ENCODE measurements at regions not wholly inside any gene's neighbourhood (a gene's known extent, or its start where the extent isn't known, plus 50 kb on each side); places are given as distances from the start of the nearest gene placed in this dataset.

GRCh38 chr9:87095951-87096350, 148.6 kb upstream of the GAS1 start:
- H3K27ac Mint-ChIP-seq, result no peak overlapping the region
- no peaks in the 10 kb centered on the region for H3K27me3 Mint-ChIP-seq (ENCODE audit: low read depth)
- H3K9me3 Mint-ChIP-seq, result no peaks in the 10 kb centered on the region
- H3K4me3 Mint-ChIP-seq (ENCODE audit: low read depth), result no peak overlapping the region
- no peaks in the 10 kb centered on the region for H3K36me3 Mint-ChIP-seq (ENCODE audit: low read depth)
- no peaks in the 10 kb centered on the region for H3K4me1 Mint-ChIP-seq (ENCODE audit: low read depth)
- DNase-seq (ENCODE audit: low spot score), result no peak
- intact Hi-C loops (cut with micrococcal nuclease), result no loop called here

DNA sequence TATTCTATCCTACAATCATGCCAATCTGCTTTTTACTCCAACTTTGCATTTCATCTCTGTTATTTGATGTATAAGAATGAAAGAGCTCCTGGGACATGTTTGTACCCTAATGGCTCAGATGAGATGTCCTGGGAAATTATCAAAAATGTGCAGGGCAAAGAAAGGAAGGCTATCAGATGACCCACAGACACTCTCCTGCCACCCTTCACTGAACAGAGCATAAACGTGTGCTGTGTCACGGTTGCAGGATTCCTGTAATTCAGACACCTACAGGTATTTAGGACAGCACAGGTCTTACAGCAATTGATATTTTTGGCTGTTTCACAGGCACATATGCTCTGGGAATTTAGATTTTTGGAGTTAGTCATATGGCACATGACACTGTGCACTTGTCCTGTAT, 149.2 kb upstream of the GAS1 start:
- intact Hi-C loops (cut with micrococcal nuclease), result no loop called here
- Mint-ChIP-seq H3K4me3 (ENCODE audit: low read depth) (no peak overlapping the region), H3K27me3 (ENCODE audit: low read depth) (no peaks in the 10 kb centered on the region), H3K36me3 (ENCODE audit: low read depth) (no peaks in the 10 kb centered on the region), H3K4me1 (ENCODE audit: low read depth) (no peaks in the 10 kb centered on the region), H3K27ac (no peak overlapping the region), H3K9me3 (no peaks in the 10 kb centered on the region)
- no peak for DNase-seq (ENCODE audit: low spot score)

- H3K27ac Mint-ChIP-seq, result no peak overlapping the region
- intact Hi-C loops (cut with micrococcal nuclease), result no loop called here
- no peaks in the 10 kb centered on the region for H3K9me3 Mint-ChIP-seq
- no peaks in the 10 kb centered on the region for H3K27me3 Mint-ChIP-seq (ENCODE audit: low read depth)
- no peak overlapping the region for H3K4me3 Mint-ChIP-seq (ENCODE audit: low read depth)
- H3K36me3 Mint-ChIP-seq (ENCODE audit: low read depth), result no peaks in the 10 kb centered on the region
- no peak for DNase-seq (ENCODE audit: low spot score)
- no peaks in the 10 kb centered on the region for H3K4me1 Mint-ChIP-seq (ENCODE audit: low read depth)
Observed at GRCh38 chr9:87097238-87097637, 149.9 kb upstream of the GAS1 start.

GRCh38 chr9:87099407-87099806, 152.1 kb upstream of the GAS1 start:
- Mint-ChIP-seq H3K36me3 (ENCODE audit: low read depth) (no peaks in the 10 kb centered on the region), H3K4me1 (ENCODE audit: low read depth) (no peaks in the 10 kb centered on the region), H3K9me3 (no peaks in the 10 kb centered on the region), H3K27me3 (ENCODE audit: low read depth) (no peaks in the 10 kb centered on the region), H3K27ac (no peak overlapping the region), H3K4me3 (ENCODE audit: low read depth) (no peak overlapping the region)
- no peak for DNase-seq (ENCODE audit: low spot score)
- intact Hi-C loops (cut with micrococcal nuclease), result no loop called here

DNA sequence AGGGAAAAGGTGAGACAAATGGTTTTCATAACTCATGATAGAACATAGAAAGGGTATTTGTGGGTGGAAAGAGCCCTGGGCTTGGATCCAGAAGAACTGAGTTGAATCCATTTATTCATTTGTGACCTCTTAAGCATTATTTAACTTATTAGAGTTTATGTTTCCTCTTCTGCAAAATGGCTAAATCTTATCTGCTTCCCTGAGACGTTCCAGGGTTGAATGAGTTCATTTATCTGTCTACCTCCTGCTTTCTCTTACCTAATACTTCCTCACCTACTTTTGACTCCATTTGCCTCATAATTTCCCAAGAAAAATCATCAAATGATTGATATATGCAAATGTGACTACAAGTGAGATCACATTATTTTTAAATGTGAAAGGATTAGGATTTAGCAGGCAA, 152.7 kb upstream of the GAS1 start:
- H3K9me3 Mint-ChIP-seq, result no peaks in the 10 kb centered on the region
- H3K27me3 Mint-ChIP-seq (ENCODE audit: low read depth), result no peaks in the 10 kb centered on the region
- DNase-seq (ENCODE audit: low spot score), result no peak
- no peak overlapping the region for H3K4me3 Mint-ChIP-seq (ENCODE audit: low read depth)
- no peaks in the 10 kb centered on the region for H3K36me3 Mint-ChIP-seq (ENCODE audit: low read depth)
- no peaks in the 10 kb centered on the region for H3K4me1 Mint-ChIP-seq (ENCODE audit: low read depth)
- H3K27ac Mint-ChIP-seq, result no peak overlapping the region
- intact Hi-C loops (cut with micrococcal nuclease), result no loop called here

DNA sequence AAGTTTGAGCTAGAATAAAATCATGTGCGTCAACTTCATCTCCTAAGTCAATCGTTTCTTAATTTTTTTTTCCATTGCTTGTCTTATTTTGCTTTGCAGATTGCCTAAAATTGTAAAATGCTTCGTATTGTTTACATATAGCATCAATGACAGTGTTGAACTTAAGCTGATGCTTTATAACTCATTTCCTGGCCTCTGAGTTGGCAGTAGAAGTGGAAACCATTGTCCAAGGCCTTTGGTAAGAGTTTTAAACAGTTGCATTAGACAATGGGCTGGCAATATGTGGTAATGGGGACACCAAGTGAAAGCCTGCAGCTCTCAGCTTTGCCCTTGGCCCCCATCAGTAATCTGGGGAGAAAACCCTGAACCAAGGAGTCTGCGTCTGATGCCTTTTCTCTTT, 154.8 kb upstream of the GAS1 start:
- Mint-ChIP-seq H3K9me3 (no peaks in the 10 kb centered on the region), H3K27ac (no peak overlapping the region), H3K27me3 (ENCODE audit: low read depth) (no peaks in the 10 kb centered on the region), H3K4me3 (ENCODE audit: low read depth) (no peak overlapping the region), H3K4me1 (ENCODE audit: low read depth) (no peaks in the 10 kb centered on the region), H3K36me3 (ENCODE audit: low read depth) (no peaks in the 10 kb centered on the region)
- intact Hi-C loops (cut with micrococcal nuclease), result no loop called here
- no peak for DNase-seq (ENCODE audit: low spot score)

DNA sequence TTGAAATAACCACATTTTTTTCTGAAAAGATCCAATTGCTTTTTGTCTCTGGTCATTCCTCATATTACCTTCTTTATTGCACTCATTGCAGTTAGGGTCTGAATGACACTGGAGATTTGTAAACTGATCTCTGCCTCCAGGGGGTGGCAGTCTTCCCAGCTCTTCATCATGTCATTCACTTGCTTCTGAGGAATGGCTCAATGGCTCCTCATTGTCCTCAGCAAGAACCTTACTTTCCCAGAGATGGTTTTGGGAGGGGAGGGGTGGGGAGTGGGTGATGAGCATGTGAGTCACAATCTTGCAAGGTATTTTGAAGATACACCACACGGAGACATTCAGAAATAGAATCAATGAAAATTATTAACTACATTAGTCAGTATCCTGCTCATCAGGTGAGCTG, 159.8 kb upstream of the GAS1 start:
- H3K9me3 Mint-ChIP-seq, result no peaks in the 10 kb centered on the region
- no peaks in the 10 kb centered on the region for H3K27me3 Mint-ChIP-seq (ENCODE audit: low read depth)
- no peaks in the 10 kb centered on the region for H3K36me3 Mint-ChIP-seq (ENCODE audit: low read depth)
- H3K4me3 Mint-ChIP-seq (ENCODE audit: low read depth), result no peak overlapping the region
- intact Hi-C loops (cut with micrococcal nuclease), result no loop called here
- no peak overlapping the region for H3K27ac Mint-ChIP-seq
- no peaks in the 10 kb centered on the region for H3K4me1 Mint-ChIP-seq (ENCODE audit: low read depth)
- no peak for DNase-seq (ENCODE audit: low spot score)

GRCh38 chr9:87108661-87109060, 161.4 kb upstream of the GAS1 start:
- intact Hi-C loops (cut with micrococcal nuclease), result no loop called here
- Mint-ChIP-seq H3K9me3 (no peaks in the 10 kb centered on the region), H3K27me3 (ENCODE audit: low read depth) (no peaks in the 10 kb centered on the region), H3K27ac (no peak overlapping the region), H3K36me3 (ENCODE audit: low read depth) (no peaks in the 10 kb centered on the region), H3K4me1 (ENCODE audit: low read depth) (no peaks in the 10 kb centered on the region), H3K4me3 (ENCODE audit: low read depth) (no peak overlapping the region)
- no peak for DNase-seq (ENCODE audit: low spot score)

DNA sequence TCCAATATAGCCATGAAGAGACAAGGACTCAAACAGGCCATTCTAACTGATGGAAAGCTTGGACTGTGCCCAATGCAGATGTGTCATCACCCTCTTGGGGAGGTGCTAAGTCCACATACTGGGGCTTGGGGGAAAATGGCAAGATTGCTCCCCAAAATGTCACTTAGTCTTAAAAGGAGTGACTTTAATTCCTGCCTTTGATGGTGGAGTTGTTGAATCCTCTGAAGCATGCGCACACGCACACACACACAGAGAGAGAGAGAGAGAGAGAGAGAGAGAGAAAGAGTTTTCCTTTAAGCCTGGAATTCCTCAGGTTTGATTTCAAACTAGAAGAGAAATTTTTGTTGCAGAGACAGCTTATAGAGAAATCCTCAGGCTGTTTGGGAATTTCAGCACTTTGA, 161.9 kb upstream of the GAS1 start:
- intact Hi-C loops (cut with micrococcal nuclease), result no loop called here
- H3K9me3 Mint-ChIP-seq, result no peaks in the 10 kb centered on the region
- no peaks in the 10 kb centered on the region for H3K4me1 Mint-ChIP-seq (ENCODE audit: low read depth)
- H3K27ac Mint-ChIP-seq, result no peak overlapping the region
- H3K36me3 Mint-ChIP-seq (ENCODE audit: low read depth), result no peaks in the 10 kb centered on the region
- H3K4me3 Mint-ChIP-seq (ENCODE audit: low read depth), result no peak overlapping the region
- no peaks in the 10 kb centered on the region for H3K27me3 Mint-ChIP-seq (ENCODE audit: low read depth)
- no peak for DNase-seq (ENCODE audit: low spot score)

DNA sequence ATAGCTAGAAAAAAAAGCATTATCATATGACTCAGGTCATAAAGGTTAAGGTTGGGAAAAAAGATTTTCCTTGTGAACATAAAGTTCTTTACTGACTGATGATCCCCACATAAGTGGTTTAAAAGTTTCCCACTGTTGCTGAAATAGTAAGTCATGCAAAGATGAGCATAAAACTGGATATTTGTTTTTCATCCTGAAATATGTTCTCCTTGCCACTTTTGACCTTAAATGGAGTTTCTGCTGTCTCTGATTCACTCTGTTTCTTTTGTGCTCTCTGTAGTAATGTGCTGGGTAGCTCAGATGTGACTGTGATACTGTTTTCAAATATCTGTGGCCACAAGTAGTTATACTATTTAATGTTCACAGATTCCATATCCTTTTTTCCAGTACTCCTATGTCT, 162.5 kb upstream of the GAS1 start:
- intact Hi-C loops (cut with micrococcal nuclease), result no loop called here
- H3K36me3 Mint-ChIP-seq (ENCODE audit: low read depth), result no peaks in the 10 kb centered on the region
- no peaks in the 10 kb centered on the region for H3K9me3 Mint-ChIP-seq
- H3K27ac Mint-ChIP-seq, result no peak overlapping the region
- DNase-seq (ENCODE audit: low spot score), result no peak
- H3K4me3 Mint-ChIP-seq (ENCODE audit: low read depth), result no peak overlapping the region
- H3K27me3 Mint-ChIP-seq (ENCODE audit: low read depth), result no peaks in the 10 kb centered on the region
- no peaks in the 10 kb centered on the region for H3K4me1 Mint-ChIP-seq (ENCODE audit: low read depth)

- no peaks in the 10 kb centered on the region for H3K9me3 Mint-ChIP-seq
- H3K36me3 Mint-ChIP-seq (ENCODE audit: low read depth), result no peaks in the 10 kb centered on the region
- H3K4me1 Mint-ChIP-seq (ENCODE audit: low read depth), result no peaks in the 10 kb centered on the region
- no peak for DNase-seq (ENCODE audit: low spot score)
- H3K27me3 Mint-ChIP-seq (ENCODE audit: low read depth), result no peaks in the 10 kb centered on the region
- no peak overlapping the region for H3K27ac Mint-ChIP-seq
- intact Hi-C loops (cut with micrococcal nuclease), result no loop called here
- no peak overlapping the region for H3K4me3 Mint-ChIP-seq (ENCODE audit: low read depth)
Observed at GRCh38 chr9:87111010-87111409, 163.7 kb upstream of the GAS1 start.

GRCh38 chr9:87112656-87113055, 165.3 kb upstream of the GAS1 start:
- Mint-ChIP-seq H3K36me3 (ENCODE audit: low read depth) (no peaks in the 10 kb centered on the region), H3K4me3 (ENCODE audit: low read depth) (no peak overlapping the region), H3K27me3 (ENCODE audit: low read depth) (no peaks in the 10 kb centered on the region), H3K4me1 (ENCODE audit: low read depth) (no peaks in the 10 kb centered on the region), H3K27ac (no peak overlapping the region), H3K9me3 (no peaks in the 10 kb centered on the region)
- no peak for DNase-seq (ENCODE audit: low spot score)
- intact Hi-C loops (cut with micrococcal nuclease), result no loop called here

DNA sequence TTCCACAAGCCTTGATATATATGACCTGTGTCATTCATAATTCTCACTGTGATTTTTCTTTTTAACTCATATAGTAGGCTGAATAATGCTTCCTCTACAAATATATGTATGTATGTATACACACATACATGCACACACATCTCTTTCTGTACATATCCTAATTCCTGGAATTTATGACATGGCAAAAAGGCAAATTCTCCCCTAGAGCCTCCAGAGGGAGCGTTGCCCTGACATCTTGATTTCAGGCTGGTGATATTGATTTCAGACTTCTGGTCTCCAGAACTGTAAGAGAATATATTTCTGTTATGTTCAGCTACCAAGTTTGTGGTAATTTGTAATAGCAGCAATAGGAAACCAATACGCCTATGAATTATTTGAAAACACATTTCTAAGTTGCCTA, 166.6 kb upstream of the GAS1 start:
- Mint-ChIP-seq H3K36me3 (ENCODE audit: low read depth) (no peaks in the 10 kb centered on the region), H3K27ac (no peak overlapping the region)
- intact Hi-C loops (cut with micrococcal nuclease), result no loop called here

GRCh38 chr9:87115785-87116184, 168.5 kb upstream of the GAS1 start:
- Mint-ChIP-seq H3K27ac (no peak overlapping the region), H3K4me3 (ENCODE audit: low read depth) (no peak overlapping the region), H3K4me1 (ENCODE audit: low read depth) (no peaks in the 10 kb centered on the region), H3K36me3 (ENCODE audit: low read depth) (no peaks in the 10 kb centered on the region), H3K27me3 (ENCODE audit: low read depth) (no peaks in the 10 kb centered on the region), H3K9me3 (no peaks in the 10 kb centered on the region)
- no peak for DNase-seq (ENCODE audit: low spot score)
- intact Hi-C loops (cut with micrococcal nuclease), result no loop called here

More for the DNA sequence above, 166.6 kb upstream of the GAS1 start:
- no peak overlapping the region for H3K4me3 Mint-ChIP-seq (ENCODE audit: low read depth)
- H3K4me1 Mint-ChIP-seq (ENCODE audit: low read depth), result no peaks in the 10 kb centered on the region
- no peaks in the 10 kb centered on the region for H3K9me3 Mint-ChIP-seq
- H3K27me3 Mint-ChIP-seq (ENCODE audit: low read depth), result no peaks in the 10 kb centered on the region
- DNase-seq (ENCODE audit: low spot score), result no peak

Data from activated T-helper 2 cell treated with anti-CD3 and anti-CD28 coated beads, Interferon-gamma antibody, Interleukin-2, Interleukin-4, amounts not matched to agents 10 μg/mL and 5 μg/mL and 100 μg/mL, durations not matched to agents 14 hours and 24 hours and 36 hours (primary cell).